ENCODE measurements at regions not wholly inside any gene's neighbourhood (a gene's known extent, or its start where the extent isn't known, plus 50 kb on each side); places are given as distances from the start of the nearest gene placed in this dataset.

GRCh38 chr2:122734766-122735424 is 979.4 kb downstream of the TSN start:
- DNase-seq (ENCODE audit: low spot score), result peak; percentile 16

- no peak for DNase-seq (ENCODE audit: low spot score)
These were observed 980.8 kb downstream of the TSN start for GRCh38 chr2:122736279-122736678.

GRCh38 chr2:122737429-122738077 is 982.1 kb downstream of the TSN start:
- DNase-seq (ENCODE audit: low spot score), result no peak

GRCh38 chr2:122739732-122740593 is 984.5 kb downstream of the TSN start:
- DNase-seq (ENCODE audit: low spot score), result no peak

GRCh38 chr2:122740594-122740948 is 985.1 kb downstream of the TSN start:
- DNase-seq (ENCODE audit: low spot score), result no peak

GRCh38 chr2:122741403-122741802 is 986.0 kb downstream of the TSN start:
- DNase-seq (ENCODE audit: low spot score), result no peak

GRCh38 chr2:122743021-122743675 is 987.7 kb downstream of the TSN start:
- no peak for DNase-seq (ENCODE audit: low spot score)

- DNase-seq (ENCODE audit: low spot score), result no peak
These were observed 990.2 kb downstream of the TSN start for GRCh38 chr2:122745603-122746002.

- no peak for DNase-seq (ENCODE audit: low spot score)
These were observed 992.2 kb downstream of the TSN start for GRCh38 chr2:122747670-122748069.

GRCh38 chr2:122748552-122749011 is 993.1 kb downstream of the TSN start:
- DNase-seq (ENCODE audit: low spot score), result no peak

- DNase-seq (ENCODE audit: low spot score), result no peak
These were observed 994.0 kb downstream of the TSN start for GRCh38 chr2:122749405-122749804.

- no peak for DNase-seq (ENCODE audit: low spot score)
These were observed 994.6 kb downstream of the TSN start for GRCh38 chr2:122750095-122750494.

- DNase-seq (ENCODE audit: low spot score), result no peak
These were observed 995.4 kb downstream of the TSN start for GRCh38 chr2:122750808-122751207.

- no peak for DNase-seq (ENCODE audit: low spot score)
These were observed 997.9 kb downstream of the TSN start for GRCh38 chr2:122753336-122753735.

- DNase-seq (ENCODE audit: low spot score), result no peak
These were observed 999.1 kb downstream of the TSN start for GRCh38 chr2:122754561-122754960.

- no peak for DNase-seq (ENCODE audit: low spot score)
These were observed 999.9 kb downstream of the TSN start for GRCh38 chr2:122755281-122755780.

GRCh38 chr2:122758967-122759366 is 1003.5 kb downstream of the TSN start:
- no peak for DNase-seq (ENCODE audit: low spot score)

GRCh38 chr2:122764014-122764413 is 1008.6 kb downstream of the TSN start:
- DNase-seq (ENCODE audit: low spot score), result no peak

- DNase-seq (ENCODE audit: low spot score), result no peak
These were observed 1024.8 kb downstream of the TSN start for GRCh38 chr2:122780251-122780650.

GRCh38 chr2:122794100-122794499 is 1038.6 kb downstream of the TSN start:
- no peak for DNase-seq (ENCODE audit: low spot score)

GRCh38 chr2:122795763-122796162 is 1040.3 kb downstream of the TSN start:
- DNase-seq (ENCODE audit: low spot score), result no peak

GRCh38 chr2:122799391-122799790 is 1043.9 kb downstream of the TSN start:
- DNase-seq (ENCODE audit: low spot score), result no peak
